ENCODE measurements at regions not wholly inside any gene's neighbourhood (a gene's known extent, or its start where the extent isn't known, plus 50 kb on each side); places are given as distances from the start of the nearest gene placed in this dataset.
"Not testable (repeated sequence)": the region's sequence is repeated elsewhere in the genome, so short reads cannot be mapped to it uniquely, and the experiment has no call there.

- no peak for DNase-seq
Observed at GRCh38 chr14:76264384-76264783, 111.6 kb upstream of the ESRRB start.

GRCh38 chr14:76267322-76268046, 108.5 kb upstream of the ESRRB start:
- DNase-seq = peak; percentile 65

GRCh38 chr14:76268047-76268431, 107.9 kb upstream of the ESRRB start:
- no peak for DNase-seq

GRCh38 chr14:76268700-76269099, 107.2 kb upstream of the ESRRB start:
- no peak for DNase-seq

- DNase-seq = no peak
Observed at GRCh38 chr14:76271041-76271755, 104.7 kb upstream of the ESRRB start.

- no peak for DNase-seq
Observed at GRCh38 chr14:76272349-76272748, 103.6 kb upstream of the ESRRB start.

GRCh38 chr14:76272774-76273173, 103.2 kb upstream of the ESRRB start:
- no peak for DNase-seq

GRCh38 chr14:76273346-76273745, 102.6 kb upstream of the ESRRB start:
- DNase-seq = no peak

- no peak for DNase-seq
Observed at GRCh38 chr14:76274324-76274723, 101.6 kb upstream of the ESRRB start.

GRCh38 chr14:76277586-76278130, 98.3 kb upstream of the ESRRB start:
- no peak for DNase-seq

- DNase-seq = no peak
Observed at GRCh38 chr14:76280221-76280620, 95.7 kb upstream of the ESRRB start.

- no peak for DNase-seq
Observed at GRCh38 chr14:76282581-76282980, 93.4 kb upstream of the ESRRB start.

GRCh38 chr14:76287063-76287462, 88.9 kb upstream of the ESRRB start:
- no peak for DNase-seq

- DNase-seq = no peak
Observed at GRCh38 chr14:76289276-76289675, 86.7 kb upstream of the ESRRB start.

- no peak for DNase-seq
Observed at GRCh38 chr14:76292561-76292960, 83.4 kb upstream of the ESRRB start.

GRCh38 chr14:76293221-76293620, 82.7 kb upstream of the ESRRB start:
- no peak for DNase-seq

- no peak for DNase-seq
Observed at GRCh38 chr14:76293923-76294322, 82.0 kb upstream of the ESRRB start.

GRCh38 chr14:76294876-76295275, 81.1 kb upstream of the ESRRB start:
- no peak for DNase-seq

GRCh38 chr14:76298896-76299295, 77.0 kb upstream of the ESRRB start:
- no peak for DNase-seq

- DNase-seq = not testable (repeated sequence)
Observed at GRCh38 chr14:76303188-76303587, 72.7 kb upstream of the ESRRB start.

- DNase-seq = no peak
Observed at GRCh38 chr14:76304536-76305267, 71.2 kb upstream of the ESRRB start.

GRCh38 chr14:76305268-76305826, 70.6 kb upstream of the ESRRB start:
- DNase-seq = no peak

- no peak for DNase-seq
Observed at GRCh38 chr14:76306131-76306530, 69.8 kb upstream of the ESRRB start.
